Hematopoietic multipotent progenitor cell treated with erythropoietin and hydrocortisone succinate and interleukin-3 and kit ligand, for 6 days (in vitro differentiated cells): ENCODE measurements at regions not wholly inside any gene's neighbourhood (a gene's known extent, or its start where the extent isn't known, plus 50 kb on each side); places are given as distances from the start of the nearest gene placed in this dataset.

Experiments
- DNase-seq: peaks from one replicate; pipeline ENCODE4 v3.0.0-alpha.2; 2015

DNA sequence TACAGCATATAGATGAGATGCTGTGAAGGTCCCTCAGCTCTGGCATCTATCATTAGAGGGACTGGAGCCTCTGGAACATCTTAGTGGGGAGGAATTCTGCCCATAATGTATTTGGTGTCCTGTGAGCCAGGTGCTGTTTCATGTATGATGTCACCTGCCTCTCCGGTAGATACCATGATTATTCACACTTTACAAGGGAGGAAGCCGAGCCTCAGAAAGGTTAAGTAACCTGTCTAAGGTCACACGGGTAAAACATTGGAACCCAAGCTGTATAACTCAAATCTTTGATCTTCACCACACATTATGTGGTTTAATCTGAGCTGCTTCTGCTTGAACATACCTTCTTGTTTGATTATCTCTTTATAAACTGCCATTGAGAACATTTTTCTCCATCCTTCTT is 442.8 kb downstream of the BCOR start:
- DNase-seq, result no peak

DNA sequence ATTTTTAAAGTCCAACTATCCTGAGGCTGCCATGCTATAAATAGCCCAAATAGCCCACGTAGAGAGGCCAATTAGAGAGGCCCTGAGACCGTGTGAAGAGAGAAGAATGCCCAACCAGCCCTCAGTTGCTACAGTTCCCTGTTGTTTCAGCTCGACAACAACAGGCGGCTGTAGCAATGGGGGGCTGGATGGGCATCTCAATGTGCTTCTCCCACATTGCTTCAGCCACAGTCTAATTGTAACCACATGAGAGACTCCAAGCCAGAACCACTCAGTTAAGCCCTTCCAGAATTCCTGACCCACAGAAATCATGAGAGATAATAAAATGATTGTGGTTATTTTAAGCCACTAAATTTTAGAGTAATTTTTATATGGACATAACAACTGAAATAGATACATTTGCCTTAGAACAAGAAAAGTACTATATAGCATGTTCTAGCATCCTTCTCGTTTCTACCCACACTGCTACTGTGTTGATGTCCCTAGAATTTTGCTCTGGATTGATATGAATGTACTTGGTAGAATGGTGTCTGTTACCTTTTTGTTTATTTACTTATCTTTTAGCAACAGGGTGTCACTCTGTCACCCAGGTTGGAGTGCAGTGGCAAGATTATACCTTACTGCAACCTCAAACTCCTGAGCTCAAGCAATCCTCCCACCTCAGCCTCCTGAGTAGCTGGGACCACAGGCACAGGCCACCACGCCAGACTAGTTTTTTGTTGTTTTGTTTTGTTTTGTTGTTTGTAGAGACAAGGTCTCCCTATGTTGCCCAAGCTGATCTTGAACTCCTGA is 436.4 kb downstream of the BCOR start:
- DNase-seq, result no peak

DNA sequence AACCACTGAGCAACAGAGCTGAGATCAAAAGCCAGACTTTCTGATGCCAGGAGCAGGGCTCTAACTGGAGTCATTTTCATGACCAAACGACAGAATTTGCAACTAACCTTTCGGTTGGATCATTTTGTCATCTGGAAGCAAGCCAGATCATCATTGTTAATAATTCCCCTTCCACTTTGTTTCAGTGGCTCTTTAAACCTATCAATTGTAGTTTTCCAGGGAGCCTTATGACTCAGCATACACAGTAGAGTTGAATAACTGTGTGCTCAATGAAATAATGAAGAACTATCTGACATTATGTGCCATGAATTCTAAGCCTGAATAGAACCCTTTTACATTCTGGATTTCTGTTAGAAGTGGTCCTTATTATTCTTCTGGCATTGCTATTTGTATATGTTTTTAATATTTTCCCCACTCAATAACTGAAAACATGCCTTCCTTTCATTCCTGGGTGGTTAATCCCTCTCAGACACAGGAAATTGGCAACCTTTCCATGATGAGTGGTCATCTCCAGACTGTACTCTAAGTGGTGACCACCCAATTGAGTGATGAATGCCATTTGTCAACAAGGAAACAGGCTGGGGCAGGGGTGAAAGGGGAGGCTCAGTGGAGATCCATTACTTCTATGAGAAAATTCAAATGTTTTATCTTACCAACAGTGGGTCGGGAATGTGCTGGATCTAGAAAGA is 431.8 kb downstream of the BCOR start:
- DNase-seq, result no peak

DNA sequence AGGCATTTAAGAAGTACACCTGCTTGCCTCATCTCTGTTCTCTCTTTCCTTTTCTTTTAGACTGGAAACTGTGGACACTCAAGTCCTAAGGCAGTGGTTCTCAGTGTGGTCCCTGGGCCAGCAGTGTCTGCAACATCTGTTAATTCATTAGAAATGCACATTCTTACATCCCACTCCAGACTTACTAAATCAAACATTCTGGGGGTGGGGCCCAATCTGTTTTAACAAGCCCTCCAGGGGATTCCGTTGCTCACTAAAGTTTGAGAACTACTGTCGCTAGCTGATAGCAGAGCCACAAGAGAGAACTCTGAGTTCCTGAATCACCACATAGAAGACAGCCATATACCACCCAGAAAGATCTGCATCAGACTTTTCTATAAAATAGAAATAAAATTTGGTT is 430.6 kb downstream of the BCOR start:
- DNase-seq, result peak; percentile 41

DNA sequence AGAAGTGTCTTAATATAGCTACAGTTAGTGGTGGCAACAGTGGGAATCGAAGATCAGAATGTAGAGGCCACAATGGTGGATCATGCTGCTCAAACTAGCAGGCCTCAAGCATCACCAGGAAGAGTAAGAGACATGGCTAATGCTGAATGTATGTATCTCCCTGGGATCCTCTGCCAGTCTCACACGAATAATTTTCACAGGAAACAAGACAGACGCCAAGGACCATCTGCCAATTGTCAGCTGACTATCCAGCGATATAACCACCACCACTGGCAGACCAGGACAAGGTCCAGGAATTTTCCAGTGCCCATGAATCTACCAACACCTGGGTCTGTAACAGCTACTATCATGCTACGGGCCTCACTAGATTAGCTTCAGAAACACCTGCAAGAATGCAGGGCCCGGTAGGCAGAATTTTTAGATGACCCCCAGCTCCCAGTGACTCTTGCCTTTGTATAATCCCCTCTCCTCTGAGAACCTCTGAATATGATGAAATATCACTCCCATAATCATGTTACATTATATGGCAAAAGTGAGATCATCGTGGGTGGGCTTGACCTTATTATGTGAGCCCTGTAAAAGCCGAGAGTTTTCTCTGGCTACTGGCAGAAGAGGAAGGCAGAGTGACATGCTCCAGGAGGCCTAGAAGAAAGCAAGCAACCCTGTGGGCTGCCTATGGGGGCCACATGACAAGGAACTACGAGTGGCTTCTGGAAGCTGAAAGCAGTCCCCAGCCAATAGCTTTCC is 429.8 kb downstream of the BCOR start:
- no peak for DNase-seq

DNA sequence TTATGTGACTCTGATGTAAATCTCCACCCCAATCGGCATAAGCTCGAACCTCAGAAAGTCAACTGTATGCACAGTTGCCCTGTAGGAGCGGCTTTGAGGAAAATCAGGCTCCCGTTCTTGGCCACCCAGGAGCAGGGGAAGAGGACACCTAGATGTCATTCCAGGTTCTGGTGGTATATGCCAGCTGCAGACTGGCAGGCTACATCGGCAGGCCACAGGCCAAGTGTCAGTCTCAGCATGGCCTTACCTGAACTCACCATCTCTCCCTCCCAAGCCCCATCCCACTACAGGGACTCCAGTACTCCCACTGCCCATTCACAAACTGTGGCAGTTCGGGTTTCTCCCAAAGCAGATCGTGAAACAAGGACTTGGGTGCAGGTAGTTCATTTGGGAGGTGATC is 428.1 kb downstream of the BCOR start:
- no peak for DNase-seq

DNA sequence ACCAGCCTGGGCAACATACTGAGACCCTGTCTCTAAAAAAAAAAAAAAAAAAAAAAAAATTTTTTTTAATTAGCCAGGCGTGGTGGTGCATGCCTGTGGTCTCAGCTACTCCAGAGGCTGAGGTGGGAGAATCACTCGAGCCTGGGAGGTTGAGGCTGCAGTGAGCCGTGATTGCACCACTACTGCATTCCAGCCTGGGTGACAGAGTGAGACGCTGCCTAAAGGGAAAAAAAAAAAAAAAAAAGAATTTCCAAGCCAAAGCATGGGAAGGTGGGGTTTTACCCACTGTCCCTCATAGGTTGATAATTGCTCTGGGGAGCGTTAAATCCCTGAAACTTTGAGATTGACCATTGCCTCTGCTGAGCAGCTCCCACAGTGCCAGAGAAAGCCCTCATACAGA is 427.5 kb downstream of the BCOR start:
- no peak for DNase-seq

DNA sequence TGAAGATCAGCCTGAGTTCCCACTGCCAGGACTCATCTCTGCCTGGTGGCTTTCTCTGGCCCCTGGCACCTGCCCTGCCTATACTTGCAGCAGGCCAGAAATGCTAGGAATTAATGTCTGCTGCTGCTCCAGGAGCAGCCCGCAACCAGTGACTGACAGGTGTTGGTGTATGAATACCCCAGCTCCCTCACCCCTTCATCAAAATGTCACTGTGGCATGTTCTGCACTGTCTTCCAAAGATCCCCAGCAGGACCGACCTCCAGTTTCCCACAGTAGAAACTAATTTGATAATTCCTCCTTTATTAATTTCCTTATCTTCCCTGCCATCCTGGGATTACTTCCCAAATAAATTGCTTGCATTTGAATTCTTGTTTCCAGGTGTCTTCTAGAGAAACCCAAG is 425.4 kb downstream of the BCOR start:
- no peak for DNase-seq

DNA sequence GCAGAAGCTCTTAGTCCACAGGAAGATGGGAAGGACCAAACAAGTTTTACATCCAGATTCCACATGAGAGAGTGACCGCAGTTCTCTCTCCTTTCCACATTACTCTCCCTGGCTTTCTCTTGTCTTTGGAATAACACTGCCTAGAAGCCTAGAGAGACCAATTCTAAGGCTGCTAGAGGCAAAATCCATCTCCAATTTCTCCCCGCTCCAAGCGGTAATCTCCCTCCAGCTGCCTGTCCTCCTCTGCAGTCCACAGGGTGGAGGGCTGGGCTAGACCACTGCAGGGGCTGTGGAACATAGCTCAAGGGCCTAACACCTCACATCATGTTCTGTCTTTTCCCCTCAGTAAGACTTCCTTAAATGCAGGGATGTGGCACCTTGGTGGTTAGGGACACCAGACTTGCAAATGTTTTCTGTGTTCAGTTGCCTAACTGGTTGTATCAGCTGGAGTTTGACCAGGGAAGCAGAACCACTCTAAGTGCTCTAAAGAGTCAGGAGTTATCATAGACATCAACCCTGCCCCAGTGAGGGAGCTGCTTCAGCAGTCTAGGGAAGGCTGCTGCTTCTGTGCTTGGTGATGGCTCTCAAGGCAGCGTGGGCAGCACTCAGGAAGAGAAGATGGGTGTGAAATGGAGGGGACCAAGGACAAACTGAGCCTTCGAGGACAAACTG is 423.1 kb downstream of the BCOR start:
- no peak for DNase-seq

DNA sequence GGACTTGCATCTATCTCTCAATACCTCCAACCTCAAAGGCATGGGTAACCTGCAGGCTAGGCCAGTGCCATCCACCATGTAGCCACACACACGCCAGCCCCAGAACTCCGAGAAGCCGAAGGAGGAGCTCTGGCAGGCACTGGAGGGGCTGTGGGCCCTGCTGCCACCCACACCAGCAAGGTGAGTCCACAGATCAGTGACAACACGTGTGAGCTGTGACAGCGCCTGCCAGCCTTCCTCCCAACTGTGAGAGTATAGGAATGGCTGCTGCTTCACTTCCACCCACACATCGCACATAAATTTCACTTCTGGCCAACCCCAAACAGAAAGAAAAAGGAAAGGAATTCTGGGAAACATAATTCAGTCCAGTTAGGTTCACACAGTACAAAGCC is 422.6 kb downstream of the BCOR start:
- DNase-seq, result no peak

DNA sequence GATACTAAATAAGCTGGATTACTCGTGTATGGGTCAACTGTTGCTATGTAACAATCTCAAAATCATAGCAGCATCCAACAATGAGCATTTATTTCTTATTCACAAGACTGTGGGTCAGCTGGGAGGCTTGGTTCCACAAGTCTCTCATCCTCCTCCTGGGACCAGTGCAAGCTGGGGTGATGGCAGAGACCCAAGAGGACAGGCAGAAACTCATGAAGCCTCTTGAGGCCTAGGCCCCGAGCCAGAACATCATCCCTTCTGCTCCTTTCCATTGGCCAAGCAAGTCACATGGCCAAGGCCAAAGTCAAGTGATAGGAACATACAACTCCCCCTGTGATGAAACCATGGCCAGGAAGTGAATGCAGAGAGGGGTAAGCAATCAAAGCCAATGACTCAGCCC is 422.1 kb downstream of the BCOR start:
- no peak for DNase-seq

DNA sequence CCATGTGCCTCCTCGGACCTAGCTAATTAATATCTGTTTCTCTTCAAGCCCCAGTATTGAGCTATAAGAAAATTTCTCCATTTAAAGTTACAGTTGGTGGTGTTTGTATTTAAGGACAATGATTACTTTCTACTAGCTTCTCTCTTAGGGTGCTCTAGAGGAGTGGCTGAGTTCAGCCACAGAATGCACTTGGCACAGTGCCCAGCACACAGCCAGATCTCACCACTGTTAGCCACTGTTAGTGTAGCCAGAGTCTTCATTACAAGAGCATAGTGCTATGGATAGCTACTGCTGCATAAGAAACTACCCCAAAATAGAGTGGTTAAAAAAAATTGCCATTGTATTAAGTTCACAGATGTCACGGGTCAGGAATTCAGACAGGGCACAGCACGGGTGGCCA is 421.3 kb downstream of the BCOR start:
- peak; percentile 28 for DNase-seq

DNA sequence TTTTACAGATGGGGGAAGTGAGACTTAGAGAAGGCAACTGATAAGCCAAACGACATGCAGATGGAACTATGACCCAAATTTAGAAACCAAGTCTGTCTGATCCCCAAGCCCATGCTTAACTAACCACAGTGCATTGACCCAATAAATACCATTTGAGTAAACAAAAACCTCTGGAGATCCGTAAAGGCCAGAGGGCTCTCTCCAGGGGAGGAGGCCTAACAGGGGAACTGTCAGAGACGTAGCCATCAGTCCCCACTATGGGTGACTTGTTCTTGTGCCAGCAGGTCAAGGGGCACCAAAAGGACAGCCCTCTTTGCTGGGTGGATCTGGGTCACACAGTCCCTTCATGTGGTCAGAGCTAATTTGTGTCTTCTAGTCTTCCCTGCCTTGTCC is 420.2 kb downstream of the BCOR start:
- DNase-seq, result no peak

DNA sequence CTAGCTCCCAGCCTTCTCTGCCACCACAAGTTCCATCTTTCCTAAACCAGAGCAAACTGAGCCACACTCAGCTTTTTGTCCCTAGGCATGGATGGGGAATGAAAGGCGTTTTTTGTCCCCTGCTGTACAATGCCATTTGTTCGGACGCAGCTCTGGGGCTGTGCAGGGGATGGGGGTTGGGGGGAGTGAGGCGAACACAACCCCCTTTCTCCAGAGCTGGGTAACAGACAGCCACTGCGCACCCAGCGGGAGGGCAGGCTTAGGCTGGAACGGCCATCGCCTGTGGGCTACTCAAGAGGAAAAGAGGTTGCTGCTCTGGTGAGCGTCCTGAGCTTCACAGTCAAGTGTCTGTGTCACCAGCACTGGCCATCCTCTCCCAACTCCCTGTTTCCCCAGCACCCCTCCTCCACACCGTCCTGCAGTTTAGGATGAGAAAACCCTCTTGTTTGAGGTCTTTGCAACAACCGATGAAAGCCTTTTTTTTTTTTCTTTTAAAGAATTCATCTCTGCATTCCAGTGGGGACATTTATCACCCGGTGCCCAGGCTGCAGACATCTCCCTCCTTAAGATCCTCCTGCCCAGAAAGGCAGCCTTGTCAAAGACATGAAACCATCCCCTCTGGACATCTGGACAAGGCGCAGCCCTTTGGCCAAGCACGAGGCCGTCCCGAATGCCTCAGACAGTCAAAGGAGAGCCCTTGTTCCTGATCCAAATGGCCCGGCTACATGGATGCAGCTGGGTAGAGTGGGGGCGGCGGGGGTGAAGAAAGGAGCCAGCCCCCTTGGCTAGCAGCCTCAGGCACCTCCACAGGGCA is 419.6 kb downstream of the BCOR start:
- DNase-seq, result no peak

DNA sequence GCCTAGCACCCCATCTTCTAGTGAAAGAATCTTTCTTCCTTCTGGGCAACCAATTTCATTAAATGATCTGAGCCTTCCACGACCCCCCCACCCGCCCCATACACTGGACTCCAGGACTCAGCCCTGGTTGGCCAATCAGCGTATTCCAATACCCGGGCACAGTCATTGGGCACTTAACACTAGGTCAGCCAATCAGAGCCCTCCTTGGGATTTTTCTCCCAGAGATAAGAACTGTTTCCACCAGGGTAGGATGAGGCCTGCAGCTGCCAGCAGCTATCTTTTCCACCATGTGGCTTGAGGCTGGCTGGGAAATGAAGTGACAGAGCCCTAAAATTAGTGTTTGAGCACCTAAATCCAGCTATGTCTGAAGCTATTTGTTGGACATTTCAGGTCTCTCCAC is 418.8 kb downstream of the BCOR start:
- DNase-seq, result peak; percentile 13

DNA sequence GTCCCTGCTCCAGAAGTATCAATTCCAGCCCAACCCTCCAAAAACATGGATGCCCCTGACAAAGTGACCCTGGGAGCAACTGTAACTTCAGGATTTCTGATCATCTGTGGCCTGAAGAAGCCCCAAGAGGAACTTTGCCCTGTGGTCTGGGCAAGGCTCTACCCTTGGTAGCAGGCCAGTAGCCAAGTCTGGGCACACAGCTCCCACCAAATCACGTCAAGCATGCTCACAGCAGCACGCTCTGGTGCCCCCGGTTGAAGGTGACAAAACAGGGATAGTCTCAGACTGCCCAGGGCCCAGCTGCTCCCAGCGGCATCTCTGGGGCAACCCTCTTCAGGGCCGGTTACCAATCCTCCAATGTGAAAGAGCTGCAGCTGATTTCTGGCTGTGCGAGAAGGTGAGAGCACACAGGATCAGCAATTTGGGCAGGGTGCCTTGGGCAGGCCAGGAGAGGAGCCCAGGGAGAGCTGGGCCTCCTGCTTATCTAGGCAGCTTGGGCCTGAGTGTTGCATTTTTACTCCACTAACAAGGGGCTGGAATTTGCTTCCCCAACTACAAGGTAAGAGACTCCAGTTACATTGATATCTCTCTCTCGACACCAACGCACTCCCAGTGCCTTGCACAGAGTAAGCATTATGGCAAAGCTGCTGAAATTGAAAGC is 418.1 kb downstream of the BCOR start:
- no peak for DNase-seq

DNA sequence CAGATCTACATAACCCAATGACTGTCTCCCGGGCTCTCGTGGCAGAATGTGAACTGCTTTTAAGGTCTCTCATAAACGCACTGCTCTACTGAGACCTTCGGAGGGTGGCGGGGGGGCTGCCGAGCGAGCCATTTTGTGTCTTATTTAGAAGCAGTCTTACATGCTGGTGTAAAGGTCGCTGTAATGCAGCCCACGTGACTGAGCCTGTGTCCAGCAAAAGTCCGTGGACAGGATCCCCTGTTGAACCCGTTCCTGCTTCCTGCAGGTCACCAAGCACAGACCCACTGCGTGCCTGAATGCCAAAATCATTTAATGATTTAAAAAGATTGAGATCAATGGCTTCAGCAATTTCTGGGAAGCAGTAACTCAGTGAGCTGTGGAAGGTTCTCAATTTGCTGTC is 415.9 kb downstream of the BCOR start:
- no peak for DNase-seq

DNA sequence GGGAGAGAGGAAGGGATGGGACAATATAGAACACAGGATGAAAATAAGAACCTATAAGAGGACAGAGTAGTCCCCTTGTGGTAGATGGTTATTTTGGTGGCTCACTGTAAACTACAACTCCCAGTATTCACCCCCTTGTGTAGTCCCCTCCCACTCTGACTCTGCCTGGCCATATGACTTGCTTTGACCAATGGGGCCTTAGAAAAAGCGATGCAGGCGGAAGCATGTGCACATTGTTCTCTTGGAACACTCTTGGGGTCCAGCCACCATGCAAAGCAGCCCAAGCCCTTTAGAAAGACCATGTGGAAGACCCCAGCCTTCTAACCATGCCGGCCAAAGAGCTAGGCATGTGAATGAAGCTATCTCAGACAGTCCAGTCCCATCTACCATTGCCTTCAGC is 415.0 kb downstream of the BCOR start:
- peak; percentile 30 for DNase-seq

DNA sequence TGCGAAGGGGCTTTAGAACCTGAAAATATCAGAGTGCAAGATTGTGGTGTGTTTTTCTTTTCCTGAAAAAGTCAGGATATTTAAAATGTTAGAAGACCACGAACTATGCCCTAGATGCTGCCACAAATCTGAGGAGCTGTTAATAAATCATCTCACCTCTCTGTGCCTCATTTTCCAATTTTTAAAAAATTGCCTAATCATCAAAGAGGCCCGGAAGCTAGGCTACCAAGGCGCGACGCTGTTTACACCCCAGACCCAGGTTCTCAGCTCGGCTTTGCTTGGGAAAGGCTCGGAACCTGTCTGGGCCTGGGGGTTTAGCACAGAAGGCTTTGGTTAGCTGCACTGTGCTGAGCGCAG is 409.6 kb downstream of the BCOR start:
- no peak for DNase-seq

DNA sequence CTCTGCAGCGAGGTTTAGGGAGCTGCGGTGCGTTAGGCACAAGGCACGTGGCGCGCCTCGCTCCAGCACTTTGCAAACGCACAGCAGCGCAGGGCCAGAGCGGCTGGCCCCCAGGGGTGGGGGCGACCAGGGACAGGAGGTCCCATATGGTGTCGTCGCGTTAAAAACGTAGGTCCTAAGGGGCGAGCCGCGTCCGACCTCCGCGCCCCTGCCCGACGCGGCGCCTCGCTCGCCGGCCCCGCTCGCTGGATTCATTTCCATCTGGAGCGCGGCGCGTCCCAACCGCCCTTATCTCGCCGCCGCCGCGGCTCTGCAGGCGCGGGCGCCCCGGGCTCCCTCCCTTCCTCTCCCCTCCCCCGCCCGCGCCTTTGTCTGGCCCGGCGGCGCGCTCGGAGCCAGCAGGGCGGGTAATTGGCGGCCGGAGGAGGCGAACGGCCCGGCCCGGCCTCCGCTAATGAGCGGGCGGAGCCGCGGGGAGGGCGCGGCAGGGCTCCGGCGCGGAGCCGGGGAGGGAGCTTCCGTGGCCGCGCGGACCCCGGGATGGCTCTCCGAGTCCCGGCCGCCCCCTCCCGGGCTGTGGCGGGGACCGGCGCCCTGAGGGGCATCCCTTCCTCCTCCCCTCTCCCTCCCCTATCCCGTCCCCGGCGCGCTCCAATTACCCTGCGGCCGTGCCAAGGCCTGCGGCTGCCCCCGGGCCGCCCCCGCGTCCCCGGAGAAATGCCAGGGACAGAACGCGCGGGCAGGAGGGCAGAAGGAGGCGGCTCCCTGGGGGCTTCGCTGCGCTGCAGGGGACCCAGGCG is 409.0 kb downstream of the BCOR start:
- DNase-seq, result peak; percentile 78
